ENCODE measurements at regions not wholly inside any gene's neighbourhood (a gene's known extent, or its start where the extent isn't known, plus 50 kb on each side); places are given as distances from the start of the nearest gene placed in this dataset.

DNA sequence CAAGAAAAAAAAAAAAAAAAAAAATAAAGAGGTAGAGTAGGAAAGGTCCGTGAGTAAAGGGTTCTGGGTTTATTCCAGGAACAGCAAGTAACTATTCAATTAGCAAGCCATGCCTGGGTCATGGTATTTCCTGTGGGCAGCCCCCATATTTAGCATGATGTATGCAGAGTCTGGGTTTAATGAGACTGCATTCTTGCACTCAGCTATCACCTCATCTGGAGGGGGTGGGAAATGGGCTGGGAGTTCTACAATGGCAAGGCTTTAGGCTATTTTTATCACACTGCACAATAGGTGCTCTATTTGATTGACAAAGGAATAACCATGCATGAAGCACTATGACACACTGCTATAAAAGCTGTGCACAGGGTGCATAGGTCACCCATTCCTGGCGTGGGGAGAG, 104.0 kb upstream of the CCL2 start:
- DNase-seq (no peak), ATAC-seq (replicated peaks in 1 of 4) (no peak)
- Histone ChIP-seq H3K4me1 (ENCODE audit: control insufficient read depth in 1 of 2, extremely low read depth in 1 of 2, insufficient read depth in 2 of 2, low read length in 2 of 2) (peaks cover 0 to 6% of the 10 kb centered on the region in 2 experiments), H3K27me3 (replicated peaks in 1 of 2; ENCODE audit: control insufficient read depth in 2 of 2, extremely low read depth in 1 of 2, insufficient read depth in 2 of 2, low read length in 1 of 2) (peaks cover 0 to 21% of the 10 kb centered on the region in 2 experiments), H3K4me3 (ENCODE audit: control insufficient read depth in 1 of 2, extremely low read depth in 1 of 2, low read length in 1 of 2) (no peak overlapping the region), H3K36me3 (ENCODE audit: control insufficient read depth in 2 of 2, extremely low read depth in 1 of 2, insufficient read depth in 1 of 2, low read length in 1 of 2) (no peaks in the 10 kb centered on the region), H3K9me3 (no peaks in the 10 kb centered on the region), H3K27ac (ENCODE audit: low read length) (no peak overlapping the region)
- Mint-ChIP-seq H3K36me3 (no peaks in the 10 kb centered on the region), H3K9me3 (no peaks in the 10 kb centered on the region), H3K27ac (no peak overlapping the region), H3K27me3 (peaks cover 44 to 48% of the 10 kb centered on the region in 2 donors), H3K4me1 (peaks cover 0 to 11% (median 4%) of the 10 kb centered on the region in 3 donors), H3K4me3 (no peak overlapping the region)
- 61% methylated on average over 2 of the region's 2 CpGs for WGBS (ENCODE audit: insufficient coverage)
- ChIA-PET CTCF (no interaction called here), POLR2A (no interaction called here)

DNA sequence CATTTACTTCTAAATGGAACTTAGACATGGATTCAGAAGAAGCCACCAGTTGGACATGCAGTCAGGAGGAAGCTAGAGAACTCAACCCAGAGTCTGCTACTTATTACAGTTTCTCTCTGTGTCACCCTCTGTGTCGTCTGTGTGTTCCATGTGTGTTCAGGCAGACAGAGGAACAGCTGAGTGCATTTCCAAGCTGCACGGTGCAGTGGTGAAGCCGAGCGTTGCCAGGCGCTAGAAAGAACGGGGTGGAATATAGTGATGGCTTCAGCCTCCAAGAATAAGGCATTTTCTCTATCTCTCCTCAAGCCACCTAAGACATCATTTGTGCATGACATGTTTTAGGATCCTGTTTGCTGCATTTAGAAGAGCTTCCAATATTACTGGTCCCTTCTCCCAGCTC, 101.1 kb upstream of the CCL2 start:
- Mint-ChIP-seq H3K9me3 (no peaks in the 10 kb centered on the region), H3K4me1 (peaks cover 0 to 18% (median 4%) of the 10 kb centered on the region in 3 donors), H3K27me3 (peaks cover 46 to 55% of the 10 kb centered on the region in 2 donors), H3K36me3 (no peaks in the 10 kb centered on the region), H3K4me3 (no peak overlapping the region), H3K27ac (no peak overlapping the region)
- 81% methylated on average over 5 of the region's 6 CpGs for WGBS (ENCODE audit: insufficient coverage)
- peaks cover 0 to 9% of the 10 kb centered on the region in 2 experiments for H3K4me1 ChIP-seq (ENCODE audit: control insufficient read depth in 1 of 2, extremely low read depth in 1 of 2, insufficient read depth in 2 of 2, low read length in 2 of 2)
- ATAC-seq (replicated peaks in 1 of 4): no peak
- H3K4me3 ChIP-seq (ENCODE audit: control insufficient read depth in 1 of 2, extremely low read depth in 1 of 2, low read length in 1 of 2): no peak overlapping the region
- POLR2A ChIA-PET: no interaction called here
- DNase-seq: no peak
- no peak overlapping the region for H3K27ac ChIP-seq (ENCODE audit: low read length)
- peaks cover under 1% of the 10 kb centered on the region for H3K9me3 ChIP-seq
- CTCF ChIA-PET: no interaction called here
- H3K27me3 ChIP-seq (replicated peaks in 1 of 2; ENCODE audit: control insufficient read depth in 2 of 2, extremely low read depth in 1 of 2, insufficient read depth in 2 of 2, low read length in 1 of 2): peaks cover 5 to 42% of the 10 kb centered on the region in 2 experiments
- no peaks in the 10 kb centered on the region for H3K36me3 ChIP-seq (ENCODE audit: control insufficient read depth in 2 of 2, extremely low read depth in 1 of 2, insufficient read depth in 1 of 2, low read length in 1 of 2)

DNA sequence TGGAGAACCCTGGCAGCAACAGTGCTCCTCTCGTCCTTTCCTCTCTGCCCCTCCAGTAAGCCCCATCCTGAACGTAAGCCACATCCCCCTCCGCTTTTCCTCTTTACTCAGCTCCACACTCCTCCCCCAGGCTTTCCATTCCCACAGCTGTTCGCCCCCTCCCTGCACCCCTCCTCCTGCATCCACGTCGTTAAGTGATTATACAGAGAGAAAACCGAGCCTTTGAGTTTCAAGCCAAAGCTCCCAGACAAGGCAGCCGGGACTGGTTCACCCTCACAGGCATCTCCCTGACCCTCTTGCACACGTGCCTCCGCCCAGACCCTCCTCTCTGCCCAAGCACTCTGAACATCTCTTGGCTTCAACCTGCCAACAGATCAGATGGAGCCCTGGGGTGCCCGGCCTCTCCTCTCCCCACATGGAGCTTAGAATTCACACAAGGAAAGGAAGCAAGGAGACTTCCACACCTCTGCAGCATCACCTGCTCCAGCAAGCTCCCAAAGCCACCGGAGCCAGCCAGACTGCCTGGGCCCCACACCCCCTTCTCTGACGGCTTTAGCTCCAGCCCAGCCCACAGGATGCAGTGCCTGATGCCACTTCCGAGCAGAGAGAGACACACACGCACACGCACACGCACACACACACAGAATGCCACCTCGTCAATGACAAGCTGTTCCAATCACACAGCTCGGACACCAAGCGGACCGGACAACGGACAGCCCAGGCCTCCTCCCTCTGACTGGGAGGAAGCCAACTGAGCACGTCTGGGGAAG, 99.9 kb upstream of the CCL2 start:
- H3K9me3 Mint-ChIP-seq: no peaks in the 10 kb centered on the region
- DNase-seq (peak in 1 of 35 experiments; percentile 4), ATAC-seq (replicated peaks in 1 of 4) (no peak)
- peaks cover 53 to 55% of the 10 kb centered on the region in 2 donors for H3K27me3 Mint-ChIP-seq
- H3K27ac Mint-ChIP-seq: no peak overlapping the region
- ChIA-PET POLR2A (no interaction called here), CTCF (no interaction called here)
- Histone ChIP-seq H3K36me3 (ENCODE audit: control insufficient read depth in 2 of 2, extremely low read depth in 1 of 2, insufficient read depth in 1 of 2, low read length in 1 of 2) (no peaks in the 10 kb centered on the region), H3K27me3 (replicated peaks in 1 of 2; ENCODE audit: control insufficient read depth in 2 of 2, extremely low read depth in 1 of 2, insufficient read depth in 2 of 2, low read length in 1 of 2) (peaks cover 8 to 42% of the 10 kb centered on the region in 2 experiments), H3K4me3 (ENCODE audit: control insufficient read depth in 1 of 2, extremely low read depth in 1 of 2, low read length in 1 of 2) (peak overlapping the region in 1 of 2 donors; percentile 32), H3K4me1 (ENCODE audit: control insufficient read depth in 1 of 2, extremely low read depth in 1 of 2, insufficient read depth in 2 of 2, low read length in 2 of 2) (peaks cover 0 to 9% of the 10 kb centered on the region in 2 experiments), H3K9me3 (peaks cover 3% of the 10 kb centered on the region), H3K27ac (ENCODE audit: low read length) (no peak overlapping the region)
- H3K4me1 Mint-ChIP-seq: peaks cover 0 to 18% (median 4%) of the 10 kb centered on the region in 3 donors
- H3K4me3 Mint-ChIP-seq: no peak overlapping the region
- H3K36me3 Mint-ChIP-seq: no peaks in the 10 kb centered on the region
- 16% methylated on average over 21 of the region's 23 CpGs for WGBS (ENCODE audit: insufficient coverage)

DNA sequence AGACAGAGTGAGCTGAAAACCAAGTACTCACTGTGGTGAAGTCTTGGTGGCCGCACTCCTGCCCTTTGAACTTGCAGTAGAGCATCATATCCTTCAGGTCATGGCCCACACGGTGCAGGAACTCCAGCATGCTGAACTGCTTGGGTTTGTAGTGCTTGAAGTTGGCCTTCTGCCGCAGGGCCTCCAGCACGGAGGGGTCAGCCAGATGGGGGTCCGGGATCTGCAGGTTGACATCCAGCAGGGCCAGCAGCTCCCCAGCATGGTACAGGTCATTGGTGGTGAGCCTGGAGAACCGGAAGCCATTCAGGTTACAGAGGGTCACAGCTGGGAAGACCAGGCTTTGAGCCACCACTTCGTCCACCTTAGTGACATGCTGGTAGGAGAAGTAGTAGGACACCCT, 99.1 kb upstream of the CCL2 start:
- CTCF ChIA-PET: no interaction called here
- H3K27ac ChIP-seq (ENCODE audit: low read length): no peak overlapping the region
- POLR2A ChIA-PET: no interaction called here

DNA sequence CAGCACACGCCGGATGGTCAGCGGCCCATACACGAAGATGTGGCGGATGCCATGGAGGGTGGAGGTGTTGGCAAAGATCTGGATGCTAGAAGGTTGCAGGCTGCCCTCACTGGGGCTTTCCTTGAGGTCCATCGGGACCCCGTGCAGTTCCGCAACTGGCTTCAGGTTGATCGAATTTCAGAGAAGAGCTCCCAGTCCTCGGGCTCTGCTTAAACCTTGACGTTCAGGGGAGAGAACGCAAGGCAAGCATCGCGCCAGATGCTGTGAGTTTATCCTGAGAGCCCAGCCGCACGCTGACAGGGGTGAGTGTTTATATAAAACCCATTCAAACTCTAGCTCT, 98.7 kb upstream of the CCL2 start:
- H3K4me1 ChIP-seq (ENCODE audit: control insufficient read depth in 1 of 2, extremely low read depth in 1 of 2, insufficient read depth in 2 of 2, low read length in 2 of 2): peaks cover 0 to 9% of the 10 kb centered on the region in 2 experiments
- Mint-ChIP-seq H3K36me3 (no peaks in the 10 kb centered on the region), H3K27ac (no peak overlapping the region), H3K27me3 (peaks cover 48 to 53% of the 10 kb centered on the region in 2 donors), H3K9me3 (no peaks in the 10 kb centered on the region), H3K4me3 (no peak overlapping the region), H3K4me1 (peaks cover 0 to 18% (median 4%) of the 10 kb centered on the region in 3 donors)
- POLR2A ChIA-PET: no interaction called here
- CTCF ChIA-PET: interaction anchor here in 1 of 2 donors (0.6 kb wide), 1 partner anchor 44 kb away, joined by 3 read pairs; no protein-coding TSS in a partner anchor
- no peak overlapping the region for H3K4me3 ChIP-seq (ENCODE audit: control insufficient read depth in 1 of 2, extremely low read depth in 1 of 2, low read length in 1 of 2)
- DNase-seq: no peak
- ATAC-seq (replicated peaks in 1 of 4): no peak
- H3K36me3 ChIP-seq (ENCODE audit: control insufficient read depth in 2 of 2, extremely low read depth in 1 of 2, insufficient read depth in 1 of 2, low read length in 1 of 2): no peaks in the 10 kb centered on the region
- H3K27ac ChIP-seq (ENCODE audit: low read length): no peak overlapping the region
- H3K9me3 ChIP-seq: peaks cover 3% of the 10 kb centered on the region
- 75% methylated on average over 9 of the region's 16 CpGs for WGBS (ENCODE audit: insufficient coverage)
- peaks cover 8 to 41% of the 10 kb centered on the region in 2 experiments for H3K27me3 ChIP-seq (replicated peaks in 1 of 2; ENCODE audit: control insufficient read depth in 2 of 2, extremely low read depth in 1 of 2, insufficient read depth in 2 of 2, low read length in 1 of 2)

More for the DNA sequence above, 99.1 kb upstream of the CCL2 start:
- H3K9me3 Mint-ChIP-seq: no peaks in the 10 kb centered on the region
- Histone ChIP-seq H3K4me1 (ENCODE audit: control insufficient read depth in 1 of 2, extremely low read depth in 1 of 2, insufficient read depth in 2 of 2, low read length in 2 of 2) (peaks cover 0 to 9% of the 10 kb centered on the region in 2 experiments), H3K27me3 (replicated peaks in 1 of 2; ENCODE audit: control insufficient read depth in 2 of 2, extremely low read depth in 1 of 2, insufficient read depth in 2 of 2, low read length in 1 of 2) (peaks cover 8 to 39% of the 10 kb centered on the region in 2 experiments), H3K36me3 (ENCODE audit: control insufficient read depth in 2 of 2, extremely low read depth in 1 of 2, insufficient read depth in 1 of 2, low read length in 1 of 2) (no peaks in the 10 kb centered on the region), H3K9me3 (peaks cover 3% of the 10 kb centered on the region), H3K4me3 (ENCODE audit: control insufficient read depth in 1 of 2, extremely low read depth in 1 of 2, low read length in 1 of 2) (no peak overlapping the region)
- H3K4me3 Mint-ChIP-seq: no peak overlapping the region
- ATAC-seq (replicated peaks in 1 of 4): no peak
- 91% methylated on average over 4 of the region's 7 CpGs for WGBS (ENCODE audit: insufficient coverage)
- H3K27ac Mint-ChIP-seq: no peak overlapping the region
- H3K36me3 Mint-ChIP-seq: no peaks in the 10 kb centered on the region
- H3K27me3 Mint-ChIP-seq: peaks cover 51 to 53% of the 10 kb centered on the region in 2 donors
- DNase-seq: no peak
- H3K4me1 Mint-ChIP-seq: peaks cover 0 to 18% (median 4%) of the 10 kb centered on the region in 3 donors

DNA sequence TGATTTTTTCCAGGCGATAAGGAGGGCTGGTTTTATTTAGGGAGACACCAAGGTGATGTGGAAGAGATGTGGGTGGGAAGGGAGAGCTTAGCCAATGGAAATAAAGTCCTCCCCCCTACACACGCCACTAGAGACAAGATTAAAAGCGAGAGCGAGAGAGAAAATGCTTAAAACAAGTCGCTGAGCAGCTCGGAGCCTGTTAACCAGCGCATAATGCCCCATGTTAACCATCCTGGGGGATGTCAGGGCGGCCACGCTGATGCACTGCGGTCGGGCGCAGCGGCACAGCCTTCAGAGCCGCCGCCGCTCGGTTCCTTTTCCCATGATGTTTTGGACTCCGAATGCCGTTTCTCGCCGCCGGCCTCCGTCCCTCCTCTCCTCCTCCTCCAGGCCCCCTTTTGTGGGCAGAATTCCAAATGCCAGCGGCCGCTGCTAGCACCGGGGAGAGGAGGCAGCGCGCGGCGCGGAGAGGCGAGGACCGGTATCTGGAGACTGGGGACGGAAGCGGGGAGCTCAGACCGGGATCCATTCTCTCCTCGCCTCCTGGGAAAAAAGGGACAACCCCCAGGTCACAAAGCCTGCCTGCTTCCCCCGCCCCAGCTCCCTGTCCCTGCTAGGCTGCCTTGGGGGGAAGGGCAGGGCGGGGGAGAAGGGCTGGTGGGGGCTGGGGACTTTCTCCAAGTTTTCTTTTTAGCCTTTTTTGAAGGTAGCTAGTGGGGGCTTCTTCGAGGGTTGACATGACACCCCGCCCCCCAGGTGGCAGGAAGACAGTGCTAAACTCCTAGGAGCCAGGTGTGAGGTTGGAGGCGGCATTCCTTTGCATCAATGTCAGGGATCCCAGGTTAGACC, 98.1 kb upstream of the CCL2 start:
- Mint-ChIP-seq H3K9me3 (no peaks in the 10 kb centered on the region), H3K4me1 (peaks cover 0 to 18% (median 4%) of the 10 kb centered on the region in 3 donors), H3K4me3 (no peak overlapping the region), H3K36me3 (no peaks in the 10 kb centered on the region), H3K27me3 (peaks cover 51 to 53% of the 10 kb centered on the region in 2 donors), H3K27ac (no peak overlapping the region)
- Histone ChIP-seq H3K4me1 (ENCODE audit: control insufficient read depth in 1 of 2, extremely low read depth in 1 of 2, insufficient read depth in 2 of 2, low read length in 2 of 2) (peaks cover 0 to 9% of the 10 kb centered on the region in 2 experiments), H3K36me3 (ENCODE audit: control insufficient read depth in 2 of 2, extremely low read depth in 1 of 2, insufficient read depth in 1 of 2, low read length in 1 of 2) (no peaks in the 10 kb centered on the region), H3K4me3 (ENCODE audit: control insufficient read depth in 1 of 2, extremely low read depth in 1 of 2, low read length in 1 of 2) (no peak overlapping the region), H3K27me3 (replicated peaks in 1 of 2; ENCODE audit: control insufficient read depth in 2 of 2, extremely low read depth in 1 of 2, insufficient read depth in 2 of 2, low read length in 1 of 2) (peaks cover 8 to 44% of the 10 kb centered on the region in 2 experiments), H3K27ac (ENCODE audit: low read length) (no peak overlapping the region), H3K9me3 (peaks cover 3% of the 10 kb centered on the region)
- DNase-seq: no peak
- ATAC-seq (replicated peaks in 1 of 4): no peak
- ChIA-PET POLR2A (no interaction called here), CTCF (interaction anchor here in 1 of 2 donors (0.6 to 2.0 kb wide), 2 partner anchors 14 to 43 kb away, joined by 3 to 5 read pairs; no protein-coding TSS in a partner anchor)
- WGBS (ENCODE audit: insufficient coverage): 7% methylated on average over 35 of the region's 42 CpGs
